HEK293T (cell line): ENCODE measurements at regions not wholly inside any gene's neighbourhood (a gene's known extent, or its start where the extent isn't known, plus 50 kb on each side); places are given as distances from the start of the nearest gene placed in this dataset.
A peak's percentile ranks its signal among the peaks of the same experiment; 100 is the strongest.

Experiments
- CTCF ChIA-PET: fragments of 350-600 bp; formaldehyde crosslinking; extraction: SDS; loops from one replicate; lab custom pipeline; 2021; ENCODE audit warnings: antibody characterized with exemption, inconsistent platforms; lab: Yijun Ruan, JAX
- POLR2A ChIA-PET: fragments of 350-600 bp; formaldehyde crosslinking; extraction: SDS; loops from one replicate; lab custom pipeline; 2020; ENCODE audit warnings: antibody characterized with exemption, inconsistent platforms; lab: Yijun Ruan, JAX
- DNase-seq: peaks from one replicate; pipeline ENCODE4 v3.0.0; 2012; ENCODE audit warnings: mixed read lengths; ENCODE audit errors: extremely low spot score
- ARNT ChIP-seq: fragments of 450-650 bp; IDR thresholded peaks from 2 replicates; pipeline ENCODE4 v1.6.1; 2017; ENCODE audit warnings: mild to moderate bottlenecking
- BHLHE40 ChIP-seq: fragments of 450-650 bp; IDR thresholded peaks from 2 replicates; pipeline ENCODE4 v1.6.1; 2016; ENCODE audit warnings: mild to moderate bottlenecking, moderate library complexity, borderline replicate concordance
- CTBP1 ChIP-seq: fragments of 450-650 bp; IDR thresholded peaks from 2 replicates; pipeline ENCODE4 v1.6.1; 2016; ENCODE audit warnings: borderline replicate concordance
- ELF4 ChIP-seq: fragments of 450-650 bp; IDR thresholded peaks from 2 replicates; pipeline ENCODE4 v1.6.1; 2017; ENCODE audit warnings: antibody characterized with exemption
- FOXA1 ChIP-seq: fragments of 450-650 bp; IDR thresholded peaks from 2 replicates; pipeline ENCODE4 v1.6.1; 2016; ENCODE audit warnings: mild to moderate bottlenecking
- FOXK2 ChIP-seq: fragments of 450-650 bp; IDR thresholded peaks from 2 replicates; pipeline ENCODE4 v1.6.1; 2016; ENCODE audit warnings: mild to moderate bottlenecking
- FOXM1 ChIP-seq: fragments of 450-650 bp; IDR thresholded peaks from 2 replicates; pipeline ENCODE4 v1.6.1; 2017; ENCODE audit warnings: mild to moderate bottlenecking, borderline replicate concordance
- HDGF ChIP-seq: fragments of 450-650 bp; IDR thresholded peaks from 2 replicates; pipeline ENCODE4 v1.6.1; 2017; ENCODE audit warnings: antibody characterized with exemption, borderline replicate concordance
- L3MBTL2 ChIP-seq: fragments of 450-650 bp; conservative IDR thresholded peaks from 2 replicates; pipeline ENCODE4 v1.6.1; 2016; ENCODE audit warnings: mild to moderate bottlenecking
- LEF1 ChIP-seq: fragments of 450-650 bp; IDR thresholded peaks from 2 replicates; pipeline ENCODE4 v1.6.1; 2017; ENCODE audit warnings: mild to moderate bottlenecking, borderline replicate concordance
- NFRKB ChIP-seq: fragments of 450-650 bp; IDR thresholded peaks from 2 replicates; pipeline ENCODE4 v1.6.1; 2016; ENCODE audit warnings: mild to moderate bottlenecking, moderate library complexity
- SP1 ChIP-seq: fragments of 450-650 bp; IDR thresholded peaks from 2 replicates; pipeline ENCODE4 v1.6.1; 2017
- SUZ12 ChIP-seq: fragments of 450-650 bp; IDR thresholded peaks from 2 replicates; pipeline ENCODE4 v1.6.1; 2016; ENCODE audit warnings: mild to moderate bottlenecking
- TARDBP ChIP-seq: fragments of 450-650 bp; IDR thresholded peaks from 2 replicates; pipeline ENCODE4 v1.6.1; 2016
- ZNF384 ChIP-seq: fragments of 450-650 bp; IDR thresholded peaks from 2 replicates; pipeline ENCODE4 v1.6.1; 2016
- TF ChIP-seq, protein P1 (sequence below): fragments of 450-650 bp; IDR thresholded peaks from 2 replicates; pipeline ENCODE4 v1.6.1; 2016

DNA sequence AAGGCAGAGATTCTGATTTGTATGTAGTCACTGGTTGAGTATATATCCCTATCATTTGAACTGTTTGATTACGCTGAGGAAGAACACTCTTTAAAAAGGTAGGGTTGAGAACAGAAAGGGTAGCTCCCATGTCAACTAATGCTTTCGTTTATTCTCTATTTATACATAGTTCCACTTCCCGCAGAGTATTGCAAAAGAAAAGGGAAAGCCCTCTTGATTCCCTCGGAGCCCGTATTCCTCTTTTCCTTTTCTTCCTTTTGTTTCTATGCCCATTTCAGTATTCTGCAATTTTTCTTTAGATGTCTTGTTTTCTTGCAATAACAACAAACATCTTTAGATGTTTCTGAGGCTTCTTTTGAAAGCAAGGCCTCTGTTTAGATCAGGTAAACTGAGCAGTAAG, 78.2 kb downstream of the DNTTIP2 start:
- no peak for DNase-seq
- CTCF ChIA-PET = no interaction called here
- TF ChIP-seq HDGF = no peak
- POLR2A ChIA-PET = no interaction called here

DNA sequence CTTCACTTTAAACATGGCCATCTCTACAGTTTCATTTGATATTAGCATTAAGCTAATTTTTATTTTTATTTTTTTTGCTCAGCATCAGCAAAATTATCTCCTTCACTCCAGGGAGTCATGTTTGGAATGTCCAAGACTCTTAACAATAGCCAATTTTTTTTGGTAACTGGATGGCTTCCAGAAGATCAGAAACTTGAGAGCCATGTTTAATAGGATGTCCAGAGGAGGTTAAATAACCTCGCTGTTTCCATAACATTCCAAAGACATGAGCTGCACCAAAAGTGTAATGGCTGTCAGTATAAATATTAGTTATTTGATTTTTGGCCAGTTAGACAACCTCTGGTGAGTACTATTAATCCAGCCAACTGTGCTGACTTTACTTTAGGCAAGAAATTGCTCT, 80.7 kb downstream of the DNTTIP2 start:
- TF ChIP-seq HDGF (no peak), L3MBTL2 (no peak), ELF4 (no peak), CTBP1 (no peak), SP1 (no peak), BHLHE40 (no peak), LEF1 (no peak), SUZ12 (no peak), ZNF384 (no peak), FOXM1 (no peak), NFRKB (no peak), ARNT (no peak), FOXK2 (no peak), FOXA1 (no peak)
- TF ChIP-seq, protein P1, sequence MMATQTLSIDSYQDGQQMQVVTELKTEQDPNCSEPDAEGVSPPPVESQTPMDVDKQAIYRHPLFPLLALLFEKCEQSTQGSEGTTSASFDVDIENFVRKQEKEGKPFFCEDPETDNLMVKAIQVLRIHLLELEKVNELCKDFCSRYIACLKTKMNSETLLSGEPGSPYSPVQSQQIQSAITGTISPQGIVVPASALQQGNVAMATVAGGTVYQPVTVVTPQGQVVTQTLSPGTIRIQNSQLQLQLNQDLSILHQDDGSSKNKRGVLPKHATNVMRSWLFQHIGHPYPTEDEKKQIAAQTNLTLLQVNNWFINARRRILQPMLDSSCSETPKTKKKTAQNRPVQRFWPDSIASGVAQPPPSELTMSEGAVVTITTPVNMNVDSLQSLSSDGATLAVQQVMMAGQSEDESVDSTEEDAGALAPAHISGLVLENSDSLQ = no peak
- no peak for DNase-seq
- ChIA-PET POLR2A (interaction anchor here (0.7 kb wide), 1 partner anchor 268 kb away, joined by 3 read pairs; no protein-coding TSS in a partner anchor), CTCF (no interaction called here)

DNA sequence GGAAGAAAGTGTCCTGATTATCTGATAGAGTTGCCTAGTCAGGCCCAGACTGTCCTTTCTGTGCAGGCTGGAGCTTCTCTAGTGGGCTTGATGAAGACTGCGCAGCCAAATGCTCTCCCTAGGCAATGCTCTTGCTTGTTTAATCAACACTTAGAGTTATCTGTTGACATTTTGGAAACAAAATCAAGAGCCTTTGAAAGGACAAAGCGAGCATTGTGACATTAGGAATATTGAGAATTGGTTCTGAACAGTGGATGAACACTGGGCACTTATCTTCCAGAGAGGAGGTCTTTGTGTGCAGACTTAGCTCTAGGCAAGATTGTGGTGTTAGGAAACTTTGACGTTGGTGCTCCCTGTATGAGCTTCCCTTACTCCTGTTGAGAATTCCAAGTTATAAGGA, 94.5 kb downstream of the DNTTIP2 start:
- no peak for DNase-seq
- no peak for TF ChIP-seq FOXA1
- TF ChIP-seq ARNT = no peak
- no peak for TF ChIP-seq SP1
- TF ChIP-seq FOXK2 = no peak
- TF ChIP-seq LEF1 = no peak
- TF ChIP-seq L3MBTL2 = no peak
- no peak for TF ChIP-seq BHLHE40
- no peak for TF ChIP-seq FOXM1
- TF ChIP-seq ZNF384 = no peak
- ChIA-PET CTCF (no interaction called here), POLR2A (no interaction called here)

DNA sequence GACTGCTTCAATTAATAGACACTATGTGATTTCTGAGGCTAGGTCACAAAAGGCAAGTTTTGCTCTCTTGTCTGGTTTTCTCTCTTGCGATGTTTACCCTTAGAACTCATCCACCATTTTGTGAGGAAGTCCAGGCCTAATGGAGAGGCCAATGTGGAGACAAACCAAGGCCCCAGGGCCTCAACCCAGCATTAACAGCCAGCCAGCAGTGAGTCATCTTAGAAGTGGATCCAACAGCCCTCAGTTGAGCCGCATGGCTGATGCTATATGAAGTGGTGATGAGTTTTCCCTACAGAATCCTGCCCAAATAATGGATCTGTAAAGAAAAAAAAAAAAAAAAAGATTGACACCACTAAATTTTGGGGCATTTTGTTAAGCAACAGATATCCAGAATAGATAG, 95.1 kb downstream of the DNTTIP2 start:
- TF ChIP-seq HDGF (no peak), NFRKB (no peak), FOXK2 (no peak), ARNT (no peak), ELF4 (no peak), FOXA1 (no peak)
- TF ChIP-seq, protein P1 = no peak
- ChIA-PET POLR2A (no interaction called here), CTCF (no interaction called here)
- DNase-seq = no peak

DNA sequence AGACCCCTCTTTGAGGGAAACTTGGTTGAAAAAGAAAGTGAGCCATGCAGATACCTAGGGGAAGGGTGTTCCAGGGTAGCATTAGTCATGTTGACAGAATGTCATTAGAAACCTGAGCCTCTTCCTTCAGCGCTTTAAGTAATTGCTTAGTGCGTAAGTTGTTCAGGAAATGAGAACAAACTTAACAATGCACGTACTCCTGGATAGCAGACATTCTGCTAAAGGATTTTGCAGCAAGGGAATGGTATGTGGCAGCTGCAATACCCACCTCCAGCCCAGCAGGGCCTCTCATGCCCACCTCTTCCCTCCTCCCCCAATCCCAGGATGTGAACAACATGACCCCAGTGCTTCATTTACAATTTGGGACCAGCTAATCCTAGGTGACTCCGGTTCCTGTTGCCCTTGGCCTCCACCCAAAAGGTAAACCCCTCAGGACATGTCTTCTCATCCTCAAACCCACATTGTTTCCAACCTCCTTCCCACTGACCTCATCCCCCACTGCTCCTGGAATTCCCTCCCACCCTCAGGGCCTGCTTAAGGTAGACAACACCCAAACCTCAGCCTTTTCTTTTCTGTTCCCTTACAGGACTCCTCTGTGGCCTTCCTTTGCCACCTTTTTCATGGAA, 98.0 kb upstream of the BCAR3 start:
- TF ChIP-seq BHLHE40 = no peak
- TF ChIP-seq ARNT = no peak
- TF ChIP-seq NFRKB = no peak
- TF ChIP-seq LEF1 = no peak
- TF ChIP-seq, protein P1 = 0 out of 2 replicates have a peak, but pooled peaks have one; percentile 24
- DNase-seq = no peak
- ChIA-PET POLR2A (interaction anchor here (0.9 kb wide), 1 partner anchor 156 kb away, joined by 3 read pairs; no protein-coding TSS in a partner anchor), CTCF (interaction anchor here (0.5 kb wide), 1 partner anchor 40 kb away, joined by 4 read pairs; no protein-coding TSS in a partner anchor)

DNA sequence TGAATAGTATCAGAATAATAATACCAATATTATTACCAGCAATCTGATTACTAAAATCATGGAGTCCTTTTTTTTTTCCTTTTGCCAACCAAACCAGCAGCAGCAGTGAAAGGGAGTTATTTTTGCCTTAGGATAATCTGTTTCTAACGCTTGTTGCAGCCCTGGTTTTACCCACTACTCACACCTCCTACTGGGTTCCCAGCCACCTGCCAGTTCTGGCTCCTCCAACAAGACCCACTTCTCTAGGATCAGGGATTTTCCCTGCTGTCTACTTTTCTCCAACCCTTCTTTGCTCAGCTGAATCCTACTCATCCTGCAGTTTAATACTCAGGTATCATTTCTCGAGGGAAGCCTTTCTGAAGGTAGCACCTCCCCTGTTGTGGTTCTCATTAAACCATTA, 96.8 kb upstream of the BCAR3 start:
- ChIA-PET CTCF (no interaction called here), POLR2A (no interaction called here)
- TF ChIP-seq L3MBTL2 (no peak), FOXA1 (no peak), FOXK2 (no peak), HDGF (no peak), CTBP1 (no peak), NFRKB (no peak)
- TF ChIP-seq, protein P1 = no peak
- no peak for DNase-seq

DNA sequence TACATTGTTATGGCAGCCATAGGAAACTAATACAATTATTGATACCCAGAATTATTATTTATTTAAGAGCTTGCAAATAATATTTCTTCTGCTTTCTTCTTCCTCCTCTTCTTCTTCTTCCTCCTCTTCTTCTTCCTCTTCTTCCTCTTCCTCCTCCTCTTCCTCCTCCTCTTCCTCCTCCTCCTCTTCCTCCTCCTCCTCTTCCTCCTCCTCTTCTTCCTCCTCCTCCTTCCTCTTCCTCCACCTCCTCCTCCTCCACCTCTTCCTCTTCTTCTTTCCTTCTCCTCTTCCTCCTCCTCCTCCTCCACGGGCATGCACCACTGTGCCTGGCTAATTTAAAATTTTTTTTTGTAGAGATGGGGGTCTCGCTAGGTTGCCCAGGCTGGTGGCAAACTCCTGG, 95.6 kb upstream of the BCAR3 start:
- DNase-seq = no peak
- ChIA-PET POLR2A (no interaction called here), CTCF (no interaction called here)
- no peak for TF ChIP-seq FOXM1
- TF ChIP-seq ARNT = no peak
- TF ChIP-seq NFRKB = no peak
- TF ChIP-seq ELF4 = no peak
- TF ChIP-seq, protein P1 = no peak
- no peak for TF ChIP-seq FOXA1
- TF ChIP-seq SP1 = no peak
- no peak for TF ChIP-seq BHLHE40
- TF ChIP-seq L3MBTL2 = no peak
- no peak for TF ChIP-seq TARDBP
- no peak for TF ChIP-seq SUZ12
- TF ChIP-seq CTBP1 = no peak
- no peak for TF ChIP-seq HDGF
- TF ChIP-seq ZNF384 = no peak
- no peak for TF ChIP-seq LEF1
- no peak for TF ChIP-seq FOXK2
